RCC 7860 (cell line): ENCODE measurements at regions not wholly inside any gene's neighbourhood (a gene's known extent, or its start where the extent isn't known, plus 50 kb on each side); places are given as distances from the start of the nearest gene placed in this dataset.
"Not testable (repeated sequence)": the region's sequence is repeated elsewhere in the genome, so short reads cannot be mapped to it uniquely, and the experiment has no call there.

ENCODE experiments used
- DNase-seq: peaks from one replicate; pipeline ENCODE4 v3.0.0-alpha.2; 2015; ENCODE audit warnings: low spot score
- FAIRE-seq: peaks from 2 replicates; lab custom pipeline; 2012; peaks lifted over from hg19 to GRCh38; lab: Jason Lieb, UNC

DNA sequence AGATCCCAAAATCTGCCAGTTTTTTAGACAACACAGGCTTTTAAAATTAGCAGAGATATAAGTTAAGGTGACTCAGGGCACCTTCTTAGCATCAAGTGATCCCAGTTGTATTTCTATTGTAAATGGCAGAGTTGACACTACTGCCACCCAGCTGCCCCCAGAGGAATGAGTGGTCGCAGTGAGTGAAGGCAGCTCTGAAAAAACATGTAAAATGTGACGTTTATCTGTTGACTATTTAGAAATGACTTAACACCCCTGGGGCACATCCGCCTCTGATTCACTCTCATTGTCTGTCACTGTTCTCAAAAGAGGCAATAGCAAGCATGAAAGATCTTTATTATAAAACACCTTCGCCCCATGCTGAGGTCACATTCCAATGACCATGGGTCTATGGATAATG lies 592.4 kb downstream of the ACTRT1 start:
- DNase-seq = no peak

DNA sequence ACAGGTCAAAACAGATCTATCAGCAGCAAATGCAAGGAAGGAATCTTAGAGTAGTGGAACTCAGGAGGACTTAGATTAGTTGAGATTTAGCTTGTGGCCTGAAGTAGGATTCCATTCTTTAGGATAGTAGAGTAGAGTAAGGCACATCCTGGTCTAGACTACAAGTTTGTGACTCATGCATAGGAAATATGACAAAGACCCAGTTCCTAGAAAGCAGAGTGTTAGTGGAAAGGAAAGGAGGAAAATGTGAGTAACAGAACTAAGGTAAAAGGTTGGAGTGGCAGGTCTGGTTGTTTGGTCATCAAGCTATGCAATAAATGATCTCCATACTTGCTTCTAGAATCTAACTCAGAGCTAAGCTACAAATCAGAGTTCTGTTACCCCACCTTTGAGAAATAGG lies 595.0 kb downstream of the ACTRT1 start:
- DNase-seq = peak; percentile 14
- no peak for FAIRE-seq

More for the DNA sequence above, 592.4 kb downstream of the ACTRT1 start:
- FAIRE-seq = no peak

DNA sequence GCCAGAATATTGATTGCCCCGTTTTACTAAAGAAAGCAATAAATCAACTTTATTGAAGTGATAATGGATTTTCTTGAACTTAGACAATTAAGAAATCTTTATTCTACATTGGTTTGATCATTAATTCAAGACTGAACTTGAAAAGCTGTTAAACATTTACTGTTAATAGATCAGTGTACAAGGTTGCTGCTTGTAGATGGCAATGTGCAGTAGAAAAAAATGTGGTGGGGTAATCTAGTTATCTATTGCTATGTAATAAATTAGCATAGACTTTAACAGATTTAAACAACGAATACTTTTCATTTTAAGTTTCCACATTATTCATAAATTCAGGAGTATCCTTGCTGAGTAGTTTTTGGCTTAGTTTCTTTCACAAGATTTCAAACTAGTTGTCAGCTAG lies 612.5 kb downstream of the ACTRT1 start:
- no peak for DNase-seq

DNA sequence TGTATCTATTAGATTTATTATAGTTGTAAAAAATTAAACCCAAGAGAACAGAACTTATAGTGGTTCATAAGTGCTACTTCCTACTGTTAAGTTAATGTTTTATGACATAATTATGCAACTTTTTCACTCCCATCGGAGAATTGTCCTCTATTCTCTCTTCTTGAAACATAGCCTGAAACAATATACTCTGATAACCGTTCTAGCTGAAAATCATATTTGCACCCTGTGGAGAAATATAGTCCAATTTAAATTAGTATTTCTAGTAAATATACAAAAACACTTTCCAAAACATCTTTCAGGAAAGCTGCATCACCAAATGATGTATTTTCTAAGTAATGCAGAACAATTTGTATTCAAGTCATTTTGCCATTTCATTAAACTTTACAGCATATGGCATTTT lies 586.4 kb downstream of the PRR32 start:
- DNase-seq (no peak), FAIRE-seq (no peak)

More for the DNA sequence above, 612.5 kb downstream of the ACTRT1 start:
- peak; percentile 85 for FAIRE-seq

DNA sequence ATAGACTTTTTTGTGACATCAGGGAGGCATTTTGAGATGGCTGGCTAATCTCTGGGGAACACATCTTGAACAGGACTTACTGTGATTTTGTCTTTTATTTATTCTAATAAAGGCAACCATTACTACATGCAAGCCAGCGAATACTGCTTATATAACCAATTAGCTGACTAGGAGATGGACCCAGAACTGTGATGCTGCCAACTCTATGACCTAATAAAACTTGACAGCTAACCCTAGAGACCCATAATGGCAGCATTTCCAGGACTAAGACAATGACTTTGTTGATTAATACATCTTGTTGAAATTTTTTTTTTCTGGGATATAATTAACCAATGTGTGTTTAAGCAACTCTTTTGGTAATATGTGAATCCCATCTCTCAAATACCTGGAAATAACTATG lies 584.6 kb downstream of the PRR32 start:
- FAIRE-seq (no peak), DNase-seq (no peak)

DNA sequence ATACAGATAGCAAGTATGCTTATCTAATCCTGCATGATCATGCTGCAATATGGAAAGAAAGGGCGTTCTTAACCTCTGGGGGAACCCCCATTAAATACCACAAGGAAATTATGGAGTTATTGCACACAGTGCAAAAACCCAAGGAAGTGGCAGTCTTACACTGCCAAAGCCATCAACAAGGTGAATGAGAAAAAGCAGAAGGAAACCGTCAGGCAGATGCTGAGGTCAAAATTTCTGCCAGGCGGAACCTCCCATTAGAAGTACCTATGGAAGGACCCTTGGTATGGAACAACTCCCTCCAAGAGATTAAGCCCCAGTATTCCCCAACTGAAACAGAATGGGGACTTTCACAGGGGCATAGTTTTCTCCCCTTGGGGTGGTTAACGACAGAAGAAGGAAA lies 580.7 kb downstream of the PRR32 start:
- not testable (repeated sequence) for DNase-seq, FAIRE-seq

DNA sequence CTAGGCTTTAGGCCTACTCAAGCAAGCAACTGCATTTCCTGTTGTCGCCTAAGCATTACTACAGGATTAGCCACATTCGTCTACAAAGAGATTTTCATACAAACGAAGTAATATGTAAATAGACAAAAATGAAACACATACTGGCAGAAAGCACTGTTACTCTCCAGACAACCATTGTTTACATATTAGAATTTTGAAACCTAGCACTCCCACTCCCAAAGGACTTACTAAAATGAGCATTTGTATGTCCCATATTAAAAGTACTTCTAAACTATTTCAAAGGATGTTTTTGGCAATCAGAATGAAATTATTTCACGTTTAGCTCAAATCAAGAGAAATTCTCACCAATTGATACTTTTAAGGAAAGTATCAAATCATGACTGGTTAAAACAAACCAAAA lies 570.8 kb downstream of the PRR32 start:
- FAIRE-seq (no peak), DNase-seq (no peak)

DNA sequence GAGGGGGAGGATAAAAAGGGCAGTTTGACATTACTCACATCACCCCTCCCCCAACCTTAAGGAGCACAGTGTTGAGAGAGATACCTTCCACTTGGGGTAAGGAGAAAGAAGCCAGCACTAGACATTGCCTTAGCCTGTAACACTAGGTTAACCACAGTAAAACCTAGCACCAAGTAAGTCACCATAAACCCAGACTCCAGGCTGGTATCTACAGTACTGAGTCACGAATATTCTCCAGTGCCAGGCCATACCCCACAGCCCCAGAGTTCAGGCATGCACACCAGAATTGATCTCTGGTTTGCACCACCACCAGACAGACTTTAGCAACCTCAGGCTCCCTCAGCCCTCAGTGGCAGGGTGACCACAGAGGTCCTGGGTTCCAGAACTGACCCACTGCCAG lies 570.4 kb downstream of the PRR32 start:
- FAIRE-seq = no peak
- DNase-seq = no peak
